Duodenal mucosa (tissue), 2 donors: ENCODE measurements at regions not wholly inside any gene's neighbourhood (a gene's known extent, or its start where the extent isn't known, plus 50 kb on each side); places are given as distances from the start of the nearest gene placed in this dataset.
"Not testable (repeated sequence)": the region's sequence is repeated elsewhere in the genome, so short reads cannot be mapped to it uniquely, and the experiment has no call there.

Source experiments
- H3K27ac ChIP-seq: one replicate; pipeline ENCODE4 v1.7.0; 2013; ENCODE audit warnings: low read depth, low read length
- H3K27me3 ChIP-seq, 2 donors: one replicate each; pipeline ENCODE4 v1.7.0; 2013; ENCODE audit warnings: low read length in 2 of 2, control low read depth in 1 of 2; ENCODE audit not compliant: insufficient read depth in 2 of 2, control insufficient read depth in 1 of 2
- H3K36me3 ChIP-seq, 2 donors: one replicate each; pipeline ENCODE4 v1.7.0; 2013; ENCODE audit warnings: low read length in 2 of 2, control low read depth in 1 of 2; ENCODE audit not compliant: insufficient read depth in 2 of 2, control insufficient read depth in 1 of 2
- H3K4me1 ChIP-seq, 2 donors: one replicate each; pipeline ENCODE4 v1.7.0; 2013; ENCODE audit warnings: low read length in 2 of 2, control low read depth in 1 of 2; ENCODE audit not compliant: insufficient read depth in 2 of 2, control insufficient read depth in 1 of 2
- H3K4me3 ChIP-seq, 2 donors: one replicate each; pipeline ENCODE4 v1.7.0; 2013; ENCODE audit warnings: low read length in 2 of 2, low read depth in 1 of 2
- H3K9ac ChIP-seq, 2 donors: one replicate each; pipeline ENCODE4 v1.7.0; 2013; ENCODE audit warnings: low read length in 2 of 2, low read depth in 1 of 2
- H3K9me3 ChIP-seq, 2 donors: one replicate each; pipeline ENCODE4 v1.7.0; 2013; ENCODE audit warnings: low read length in 2 of 2, control low read depth in 1 of 2; ENCODE audit not compliant: control insufficient read depth in 1 of 2

DNA sequence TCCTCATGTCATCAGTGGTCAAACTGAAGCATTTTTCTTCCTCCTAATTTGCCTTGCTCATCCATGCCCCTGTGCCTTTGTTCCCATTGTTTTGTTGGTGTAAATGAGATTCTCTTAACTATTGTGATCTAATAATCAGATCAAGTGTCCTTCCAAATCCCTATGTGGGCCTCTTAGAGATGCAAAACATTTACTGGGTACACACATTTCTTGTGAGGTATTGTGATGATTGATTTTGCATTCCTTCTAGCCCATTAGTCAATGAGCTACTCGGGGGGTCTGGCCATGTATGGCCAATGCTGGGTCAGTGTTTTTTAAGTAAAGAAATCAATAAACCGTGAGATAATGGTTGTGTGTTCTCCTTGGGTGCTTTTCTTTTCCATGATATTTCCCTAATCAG is 580.4 kb downstream of the VGLL3 start:
- no peaks in the 10 kb centered on the region for H3K36me3 ChIP-seq
- H3K27me3 ChIP-seq, result no peaks in the 10 kb centered on the region
- H3K9ac ChIP-seq, result no peak overlapping the region
- H3K4me3 ChIP-seq, result no peak overlapping the region
- peaks cover 0 to 3% of the 10 kb centered on the region in 2 donors for H3K9me3 ChIP-seq
- no peak overlapping the region for H3K27ac ChIP-seq
- H3K4me1 ChIP-seq, result no peaks in the 10 kb centered on the region

DNA sequence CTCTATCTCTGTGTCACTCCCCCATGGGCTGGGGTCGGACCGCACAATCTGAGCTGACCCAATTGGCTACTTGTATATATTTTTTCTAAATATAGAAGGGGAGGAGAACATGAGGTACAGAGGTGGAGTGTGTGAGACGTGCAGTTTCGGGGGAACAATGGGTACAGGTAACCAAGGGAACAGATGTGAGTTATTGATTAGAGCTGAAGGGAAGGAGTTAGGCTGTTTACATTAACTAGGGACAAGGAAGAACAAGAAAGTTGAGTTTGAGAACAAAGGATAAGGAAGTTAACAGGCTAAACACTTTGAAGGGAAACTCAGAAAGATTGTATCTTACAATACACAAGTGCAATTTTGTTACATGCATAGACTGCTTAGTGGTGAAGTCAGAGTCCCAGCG is 601.2 kb downstream of the VGLL3 start:
- not testable (repeated sequence) for H3K4me3 ChIP-seq, H3K9me3 ChIP-seq, H3K9ac ChIP-seq, H3K4me1 ChIP-seq, H3K27me3 ChIP-seq, H3K36me3 ChIP-seq, H3K27ac ChIP-seq

DNA sequence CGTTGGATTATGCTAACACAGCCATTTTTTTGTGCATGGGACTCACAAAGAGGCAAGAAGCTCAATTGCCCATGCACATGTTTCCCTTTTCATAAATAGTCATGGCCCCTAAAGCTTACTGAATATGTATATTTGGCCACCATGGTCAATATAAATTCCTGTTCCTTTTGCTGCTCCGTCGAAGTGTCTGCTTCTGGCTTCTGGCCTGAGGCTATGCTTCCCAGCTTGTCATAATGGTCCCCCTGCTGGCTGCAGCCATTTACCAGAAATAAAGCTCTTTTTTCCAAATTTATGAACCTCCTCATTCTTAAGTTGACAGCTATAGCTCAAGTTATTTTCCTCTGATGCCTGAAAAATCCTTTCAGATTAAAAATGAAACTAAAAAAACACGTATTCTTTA is 602.1 kb downstream of the VGLL3 start:
- no peaks in the 10 kb centered on the region for H3K4me1 ChIP-seq
- H3K36me3 ChIP-seq, result no peaks in the 10 kb centered on the region
- peaks cover 10 to 12% of the 10 kb centered on the region in 2 donors for H3K9me3 ChIP-seq

DNA sequence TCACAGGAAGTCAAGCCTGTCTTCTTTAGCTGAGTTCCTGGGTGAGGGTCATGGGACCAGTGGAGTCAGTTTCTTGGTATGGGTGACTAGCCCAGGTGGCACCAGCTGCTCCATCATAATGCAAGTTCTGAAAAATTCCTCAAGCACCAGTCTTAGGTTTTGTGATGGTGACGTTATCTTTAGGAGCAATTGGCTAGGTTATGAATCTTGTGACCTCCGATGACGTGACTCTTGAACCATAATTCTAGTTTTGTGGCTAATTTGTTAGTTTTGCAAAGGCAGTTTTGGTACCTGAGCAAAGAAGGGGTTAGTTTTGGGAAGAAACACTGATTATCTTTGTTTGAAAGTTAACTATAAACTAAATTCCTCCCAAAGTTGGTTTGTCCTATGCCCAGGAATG is 608.4 kb downstream of the VGLL3 start:
- Histone ChIP-seq H3K4me3 (no peak overlapping the region), H3K27ac (no peak overlapping the region), H3K27me3 (no peaks in the 10 kb centered on the region), H3K9me3 (peaks cover 3 to 5% of the 10 kb centered on the region in 2 donors), H3K9ac (no peak overlapping the region), H3K4me1 (no peaks in the 10 kb centered on the region), H3K36me3 (no peaks in the 10 kb centered on the region)

More for the DNA sequence above, 602.1 kb downstream of the VGLL3 start:
- H3K9ac ChIP-seq, result no peak overlapping the region
- H3K27me3 ChIP-seq, result no peaks in the 10 kb centered on the region
- H3K4me3 ChIP-seq, result no peak overlapping the region
- H3K27ac ChIP-seq, result no peak overlapping the region

DNA sequence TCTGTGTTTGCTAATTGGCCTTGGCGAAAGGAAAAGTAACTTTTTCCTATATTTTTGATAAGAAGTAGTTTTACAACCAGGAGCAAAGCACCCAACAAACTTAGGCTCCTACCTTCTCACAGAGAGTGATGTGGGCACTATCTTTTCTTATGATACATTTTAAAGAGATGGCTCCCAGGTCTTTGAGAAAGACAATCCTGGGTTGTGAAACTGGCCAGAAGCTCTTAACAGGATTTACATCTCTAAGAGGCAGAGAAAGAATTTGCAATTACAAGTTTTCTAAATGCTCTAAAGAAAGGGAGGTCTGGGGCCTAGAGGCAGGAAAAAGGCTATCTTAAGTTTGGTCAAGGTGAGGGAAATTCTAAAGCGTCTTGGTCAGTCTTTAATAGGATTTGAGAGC is 609.7 kb downstream of the VGLL3 start:
- H3K9ac ChIP-seq, result no peak overlapping the region
- no peaks in the 10 kb centered on the region for H3K27me3 ChIP-seq
- H3K27ac ChIP-seq, result no peak overlapping the region
- H3K4me1 ChIP-seq, result no peaks in the 10 kb centered on the region
- H3K9me3 ChIP-seq, result peaks cover 3 to 4% of the 10 kb centered on the region in 2 donors
- H3K4me3 ChIP-seq, result no peak overlapping the region
- H3K36me3 ChIP-seq, result no peaks in the 10 kb centered on the region

DNA sequence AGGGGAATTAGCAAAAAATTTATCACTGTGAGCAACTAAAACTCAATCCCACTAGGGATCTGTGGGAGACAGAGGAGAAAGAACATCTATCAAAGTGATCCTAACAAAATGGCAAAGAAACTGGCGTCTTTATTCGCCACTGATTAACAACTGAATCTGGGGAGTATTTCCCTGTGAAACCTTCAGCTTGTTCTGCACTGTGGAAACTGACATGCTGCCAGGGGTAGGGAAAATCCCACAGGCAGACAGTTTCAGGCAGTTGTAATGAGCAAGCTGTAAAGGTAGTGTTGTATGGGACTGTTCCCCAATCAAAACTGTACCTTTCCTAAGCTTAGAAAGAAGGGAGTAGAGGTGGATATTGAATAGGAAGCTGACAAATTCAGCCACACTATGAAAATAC is 611.7 kb downstream of the VGLL3 start:
- H3K4me3 ChIP-seq, result no peak overlapping the region
- no peak overlapping the region for H3K9ac ChIP-seq
- H3K27ac ChIP-seq, result no peak overlapping the region
- no peaks in the 10 kb centered on the region for H3K36me3 ChIP-seq
- H3K9me3 ChIP-seq, result peaks cover 0 to 4% of the 10 kb centered on the region in 2 donors
- no peaks in the 10 kb centered on the region for H3K27me3 ChIP-seq
- H3K4me1 ChIP-seq, result no peaks in the 10 kb centered on the region

DNA sequence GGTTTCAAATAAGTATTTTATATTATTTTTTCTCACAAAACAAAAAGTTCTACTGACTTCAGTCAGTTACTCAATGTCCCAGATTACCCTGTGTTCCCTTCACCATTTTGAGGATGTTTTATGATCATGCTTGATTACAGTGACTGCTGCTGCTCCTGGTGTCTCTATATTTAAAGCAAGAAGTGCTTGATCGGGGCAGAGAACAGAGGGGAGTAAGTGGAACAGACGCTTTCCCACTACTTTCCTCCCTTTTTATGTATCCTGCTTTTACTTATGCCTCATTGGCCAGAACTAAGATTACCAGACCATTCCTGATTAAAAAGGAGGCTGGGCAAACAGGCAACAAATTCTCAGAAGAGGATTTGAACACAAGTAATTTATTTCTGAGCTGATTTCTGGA is 612.1 kb downstream of the VGLL3 start:
- Histone ChIP-seq H3K9ac (no peak overlapping the region), H3K36me3 (no peaks in the 10 kb centered on the region), H3K4me3 (no peak overlapping the region), H3K27me3 (no peaks in the 10 kb centered on the region), H3K27ac (no peak overlapping the region), H3K4me1 (no peaks in the 10 kb centered on the region), H3K9me3 (peaks cover 0 to 4% of the 10 kb centered on the region in 2 donors)

DNA sequence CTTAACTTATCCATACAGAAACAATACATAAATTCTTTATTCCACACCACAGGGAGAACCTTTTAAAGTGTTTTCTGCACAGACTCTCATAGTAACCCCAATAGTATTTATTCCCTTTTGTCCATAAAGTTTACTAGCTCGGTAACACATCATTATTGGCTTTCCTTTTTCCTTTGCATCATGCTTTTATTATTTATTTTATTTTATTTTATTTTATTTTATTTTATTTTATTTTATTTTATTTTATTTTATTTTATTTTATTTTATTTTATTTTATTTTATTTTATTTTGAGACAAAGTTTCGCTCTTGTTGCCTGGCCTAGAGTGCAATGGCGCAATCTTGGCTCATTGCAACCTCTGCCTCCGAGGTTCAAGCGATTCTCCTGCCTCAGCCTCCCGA is 655.4 kb downstream of the VGLL3 start:
- not testable (repeated sequence) for H3K27me3 ChIP-seq, H3K27ac ChIP-seq, H3K36me3 ChIP-seq, H3K4me3 ChIP-seq, H3K9me3 ChIP-seq, H3K9ac ChIP-seq, H3K4me1 ChIP-seq

DNA sequence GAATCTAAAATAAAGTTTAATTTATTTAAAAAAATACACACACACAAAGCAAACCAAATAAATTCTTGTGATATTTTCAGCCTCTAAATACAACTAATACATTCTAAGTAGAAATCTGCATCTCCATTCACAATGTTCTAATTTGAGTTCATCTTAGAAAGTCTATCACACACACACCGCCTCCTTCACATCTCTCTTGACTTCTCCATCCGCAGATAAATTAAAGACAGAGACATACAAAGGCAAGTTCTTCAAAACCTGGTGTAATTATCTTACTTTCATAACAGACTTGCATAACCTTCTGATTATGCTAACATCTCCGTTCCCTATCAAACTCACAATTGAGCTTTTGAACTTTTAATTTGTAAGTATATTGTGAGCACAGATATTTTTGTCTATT is 657.3 kb downstream of the VGLL3 start:
- Histone ChIP-seq H3K9ac (no peak overlapping the region), H3K4me3 (no peak overlapping the region), H3K4me1 (no peaks in the 10 kb centered on the region), H3K27ac (no peak overlapping the region), H3K27me3 (no peaks in the 10 kb centered on the region), H3K9me3 (peaks cover 0 to 3% of the 10 kb centered on the region in 2 donors), H3K36me3 (no peaks in the 10 kb centered on the region)

DNA sequence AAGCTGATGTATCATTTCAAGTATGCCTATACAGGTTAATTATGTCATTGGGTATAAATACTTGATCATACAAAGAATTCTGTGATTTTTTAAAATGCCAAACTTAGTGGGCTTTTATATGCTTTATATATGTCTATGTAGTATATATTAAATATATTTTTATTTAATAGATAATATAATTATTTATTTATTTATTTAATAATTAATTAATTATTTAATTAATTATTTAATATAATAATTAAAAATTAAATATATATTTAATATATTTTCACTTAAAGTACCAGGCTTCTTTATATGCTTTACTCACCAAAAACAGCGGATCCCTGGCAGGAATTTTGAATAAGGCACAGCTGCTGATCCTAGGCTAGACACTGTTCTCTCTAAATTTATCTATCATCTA is 687.0 kb downstream of the VGLL3 start:
- H3K36me3 ChIP-seq, result no peaks in the 10 kb centered on the region
- H3K4me3 ChIP-seq, result no peak overlapping the region
- no peak overlapping the region for H3K27ac ChIP-seq
- H3K27me3 ChIP-seq, result no peaks in the 10 kb centered on the region
- H3K9ac ChIP-seq, result no peak overlapping the region
- no peaks in the 10 kb centered on the region for H3K9me3 ChIP-seq
- H3K4me1 ChIP-seq, result no peaks in the 10 kb centered on the region

DNA sequence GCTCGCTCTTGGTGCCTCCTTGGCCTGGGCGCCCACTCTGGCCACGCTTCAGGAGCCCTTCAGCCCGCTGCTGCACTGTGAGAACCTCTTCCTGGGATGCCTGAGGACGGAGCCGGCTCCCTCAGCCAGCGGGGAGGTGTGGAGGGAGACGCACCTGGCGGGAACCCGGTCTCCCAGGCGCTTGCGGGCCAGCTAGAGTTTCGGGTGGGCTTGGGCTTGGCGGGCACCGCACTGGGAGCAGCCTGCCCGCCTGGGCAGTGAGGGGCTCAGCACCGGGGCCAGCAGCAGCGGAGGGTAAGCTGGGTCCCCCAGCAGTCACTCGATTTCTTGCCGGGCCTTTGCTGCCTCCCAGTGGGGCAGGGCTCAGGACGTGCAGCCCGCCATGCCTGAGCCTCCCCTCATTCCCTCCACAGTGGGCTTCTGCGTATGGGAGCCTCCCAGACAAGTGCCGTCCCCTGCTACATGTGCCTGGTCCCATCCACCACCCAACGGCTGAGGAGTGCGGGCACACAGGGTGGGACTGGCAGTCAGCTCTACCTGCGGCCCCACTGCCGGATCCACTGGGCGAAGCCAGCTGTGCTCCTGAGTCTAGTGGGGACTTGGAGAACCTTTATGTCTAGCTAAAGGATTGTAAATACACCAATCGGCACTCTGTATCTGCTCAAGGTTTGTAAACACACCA is 708.7 kb downstream of the VGLL3 start:
- H3K27me3 ChIP-seq, result no peaks in the 10 kb centered on the region
- no peak overlapping the region for H3K27ac ChIP-seq
- H3K9me3 ChIP-seq, result peaks cover 10 to 13% of the 10 kb centered on the region in 2 donors
- no peaks in the 10 kb centered on the region for H3K4me1 ChIP-seq
- H3K36me3 ChIP-seq, result no peaks in the 10 kb centered on the region
- no peak overlapping the region for H3K9ac ChIP-seq
- H3K4me3 ChIP-seq, result no peak overlapping the region
